Upper lobe of right lung (tissue), 1 donor: ENCODE measurements at regions not wholly inside any gene's neighbourhood (a gene's known extent, or its start where the extent isn't known, plus 50 kb on each side); places are given as distances from the start of the nearest gene placed in this dataset.

Experiments
- ATAC-seq: fragments of 200-7000 bp; cut with Tn5 transposase; one replicate; pipeline ENCODE4 v1.9.1; 2020; ENCODE audit warnings: mild to moderate bottlenecking, moderate library complexity
- DNase-seq: peaks from one replicate; pipeline ENCODE4 v3.0.0-alpha.2; 2020
- H3K27ac ChIP-seq: fragments of 200-600 bp; one replicate; pipeline ENCODE4 v1.8.0; 2022
- H3K27me3 ChIP-seq: fragments of 200-600 bp; one replicate; pipeline ENCODE4 v1.8.0; 2022; ENCODE audit warnings: mild to moderate bottlenecking
- H3K36me3 ChIP-seq: fragments of 200-600 bp; one replicate; pipeline ENCODE4 v1.8.0; 2022
- H3K4me1 ChIP-seq: fragments of 200-600 bp; one replicate; pipeline ENCODE4 v1.8.0; 2022
- H3K4me3 ChIP-seq: fragments of 200-600 bp; one replicate; pipeline ENCODE4 v1.8.0; 2022; ENCODE audit warnings: mild to moderate bottlenecking
- H3K9me3 ChIP-seq: fragments of 200-600 bp; one replicate; pipeline ENCODE4 v1.8.0; 2022
- CTCF ChIP-seq: fragments of 200-600 bp; IDR thresholded peaks from one replicate; pipeline ENCODE4 v1.8.0; 2022; ENCODE audit warnings: antibody characterized with exemption
- intact Hi-C: fragments of 100-400 bp; cut with DNase I; formaldehyde crosslinking; loops from one replicate; pipeline ENCODE4 v1.11.0; 2022
- donor health status: DM: no; HTN: yes; CAD: no; lungs with severe emphysema.

GRCh38 chrX:63560601-63561218, 209.6 kb upstream of the SPIN4 start:
- Histone ChIP-seq H3K36me3 (no peaks in the 10 kb centered on the region), H3K9me3 (no peaks in the 10 kb centered on the region), H3K4me1 (no peaks in the 10 kb centered on the region), H3K4me3 (peak overlapping the region; percentile 65), H3K27me3 (no peaks in the 10 kb centered on the region), H3K27ac (peak overlapping the region; percentile 66)
- intact Hi-C loops = no loop called here
- ATAC-seq (peak; percentile 98), DNase-seq (peak; percentile 70)
- TF ChIP-seq CTCF = no peak

GRCh38 chrX:63551856-63552255, 200.7 kb upstream of the SPIN4 start:
- Histone ChIP-seq H3K27ac (no peak overlapping the region), H3K4me3 (no peak overlapping the region), H3K4me1 (no peaks in the 10 kb centered on the region), H3K27me3 (no peaks in the 10 kb centered on the region), H3K9me3 (no peaks in the 10 kb centered on the region), H3K36me3 (no peaks in the 10 kb centered on the region)
- no peak for TF ChIP-seq CTCF
- DNase-seq (no peak), ATAC-seq (no peak)
- intact Hi-C loops = no loop called here

GRCh38 chrX:63530654-63531053, 179.5 kb upstream of the SPIN4 start:
- H3K4me3 ChIP-seq = no peak overlapping the region
- TF ChIP-seq CTCF = no peak
- H3K4me1 ChIP-seq = no peaks in the 10 kb centered on the region
- ATAC-seq (no peak), DNase-seq (no peak)
- intact Hi-C loops = no loop called here
- no peak overlapping the region for H3K27ac ChIP-seq
- no peaks in the 10 kb centered on the region for H3K36me3 ChIP-seq
- H3K9me3 ChIP-seq = peaks cover 4% of the 10 kb centered on the region
- H3K27me3 ChIP-seq = no peaks in the 10 kb centered on the region

- H3K9me3 ChIP-seq = peaks cover 4% of the 10 kb centered on the region
- no peaks in the 10 kb centered on the region for H3K36me3 ChIP-seq
- no peaks in the 10 kb centered on the region for H3K4me1 ChIP-seq
- no peak for DNase-seq
- intact Hi-C loops = no loop called here
- no peak for ATAC-seq
- no peak for TF ChIP-seq CTCF
- no peaks in the 10 kb centered on the region for H3K27me3 ChIP-seq
- H3K27ac ChIP-seq = no peak overlapping the region
- H3K4me3 ChIP-seq = no peak overlapping the region
These were observed 178.8 kb upstream of the SPIN4 start for GRCh38 chrX:63529961-63530360.

GRCh38 chrX:63526863-63527262, 175.7 kb upstream of the SPIN4 start:
- intact Hi-C loops = no loop called here
- H3K27ac ChIP-seq = no peak overlapping the region

More at GRCh38 chrX:63526863-63527262, 175.7 kb upstream of the SPIN4 start:
- no peaks in the 10 kb centered on the region for H3K27me3 ChIP-seq
- DNase-seq (no peak), ATAC-seq (no peak)
- H3K36me3 ChIP-seq = no peaks in the 10 kb centered on the region
- no peak overlapping the region for H3K4me3 ChIP-seq
- peaks cover 4% of the 10 kb centered on the region for H3K9me3 ChIP-seq
- no peak for TF ChIP-seq CTCF
- no peaks in the 10 kb centered on the region for H3K4me1 ChIP-seq
